LoVo (cell line): ENCODE measurements at regions not wholly inside any gene's neighbourhood (a gene's known extent, or its start where the extent isn't known, plus 50 kb on each side); places are given as distances from the start of the nearest gene placed in this dataset.

Experiments
- DNase-seq: peaks from one replicate; pipeline ENCODE4 v3.0.0-alpha.2; 2016; ENCODE audit warnings: low spot score

- DNase-seq, result no peak
These were observed 67.6 kb upstream of the CTSC start for GRCh38 chr11:88404932-88405710.

DNA sequence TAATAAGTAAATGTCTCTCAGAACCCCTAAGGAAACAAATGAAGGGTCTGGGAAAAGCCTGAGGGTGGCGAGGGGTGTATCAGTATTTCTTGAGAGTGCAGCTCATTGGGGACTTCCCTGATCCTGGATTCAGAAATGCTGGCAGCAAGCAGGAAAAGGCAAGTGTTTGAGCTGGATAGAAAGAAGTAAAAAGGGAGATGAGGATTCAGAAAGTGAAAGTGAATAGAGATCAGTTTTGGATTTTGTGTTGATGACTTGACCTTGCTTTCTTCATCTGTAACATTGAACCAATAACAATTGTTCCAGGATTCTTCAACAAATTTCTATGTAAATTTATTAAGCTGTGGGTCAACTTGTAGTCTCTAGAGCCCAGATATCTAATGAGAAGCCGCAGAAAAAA, 66.9 kb upstream of the CTSC start:
- no peak for DNase-seq

- DNase-seq, result no peak
These were observed 65.2 kb upstream of the CTSC start for GRCh38 chr11:88402784-88403183.

DNA sequence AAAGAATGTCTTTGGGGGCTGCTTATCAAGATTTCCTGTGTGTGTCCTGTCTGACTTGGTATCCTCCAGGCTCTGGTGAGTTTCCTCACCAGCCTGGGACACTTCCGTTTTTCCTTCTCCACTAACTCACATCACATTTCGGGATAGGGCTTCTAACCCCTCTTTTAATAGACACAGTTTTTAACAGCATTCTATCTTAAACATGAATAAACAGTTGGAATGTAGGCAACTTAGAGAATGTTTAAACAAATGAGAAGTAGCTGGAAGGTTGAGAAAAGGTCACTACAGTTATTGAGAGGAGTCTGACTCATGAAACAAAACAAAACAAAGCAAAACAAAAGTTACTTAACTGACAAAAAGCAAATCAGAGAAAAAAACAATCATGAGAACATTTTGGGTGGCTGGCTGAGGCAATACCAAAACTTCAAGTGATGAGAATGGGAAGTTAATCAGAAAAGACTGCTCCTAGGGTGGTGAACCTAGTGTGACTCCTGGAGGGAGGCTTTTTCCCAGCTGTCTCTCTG, 64.7 kb upstream of the CTSC start:
- DNase-seq, result no peak

- DNase-seq, result no peak
These were observed 61.4 kb upstream of the CTSC start for GRCh38 chr11:88398791-88399570.

DNA sequence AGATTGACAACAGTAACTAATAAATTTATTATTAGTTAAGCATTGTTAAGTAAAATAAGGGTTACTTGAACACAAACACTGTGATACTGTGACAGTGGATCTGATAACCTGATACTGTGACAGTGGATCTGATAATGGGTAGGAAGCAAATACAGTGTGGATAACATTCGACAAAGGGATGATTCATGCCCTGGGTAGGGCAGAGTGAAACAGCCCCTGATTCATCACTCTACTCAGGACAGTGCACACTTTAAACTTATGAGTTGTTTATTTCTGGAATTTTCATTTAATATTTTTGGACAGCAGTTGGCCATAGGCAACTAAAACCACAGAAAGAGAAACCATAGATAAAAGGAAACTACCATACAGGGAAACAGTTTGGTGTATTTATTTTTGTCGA, 60.8 kb upstream of the CTSC start:
- DNase-seq, result peak; percentile 5

DNA sequence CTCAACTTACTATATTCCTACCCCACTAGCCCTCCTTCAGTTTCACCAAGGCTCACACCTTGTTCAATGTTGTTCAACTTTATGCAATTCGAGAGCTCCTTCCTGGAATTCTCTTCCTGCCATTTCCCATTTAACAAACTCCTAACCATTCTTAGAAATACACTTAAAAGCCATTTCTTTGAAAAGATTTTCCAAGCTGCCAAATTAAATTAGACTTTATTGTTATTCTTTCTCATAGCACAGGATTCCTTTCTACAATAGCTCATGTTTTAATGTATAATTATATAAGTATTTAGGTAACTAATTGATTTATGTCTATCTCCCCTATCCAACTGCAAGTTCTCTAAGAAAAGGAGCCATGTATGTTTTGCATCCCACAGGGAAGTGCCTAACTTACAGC, 52.7 kb upstream of the CTSC start:
- DNase-seq, result no peak

GRCh38 chr11:88387957-88388356, 50.4 kb upstream of the CTSC start:
- DNase-seq, result no peak
